H1 (cell line): ENCODE measurements at regions not wholly inside any gene's neighbourhood (a gene's known extent, or its start where the extent isn't known, plus 50 kb on each side); places are given as distances from the start of the nearest gene placed in this dataset.

ENCODE experiments used
- CTCF ChIA-PET: fragments of 300-600 bp; sonication (Branson Sonifier 250); formaldehyde crosslinking; loops from one replicate; lab custom pipeline; 2021; ENCODE audit not compliant: partially characterized antibody; lab: Charles Lee
- POLR2A ChIA-PET: fragments of 300-600 bp; sonication (Branson Sonifier 250); formaldehyde crosslinking; loops from one replicate; lab custom pipeline; 2021; ENCODE audit warnings: inconsistent platforms; ENCODE audit not compliant: partially characterized antibody; lab: Charles Lee
- DNase-seq, 2 experiments: peaks; one replicate each; pipeline versions ENCODE4 v3.0.0 to v3.0.0-alpha.2; 2010 to 2022; ENCODE audit warnings: low spot score in 2 of 2, low read depth in 1 of 2, mixed read lengths in 1 of 2
- FAIRE-seq: peaks from 2 replicates; lab custom pipeline; 2011; peaks lifted over from hg19 to GRCh38; lab: Jason Lieb, UNC
- H2AFZ ChIP-seq: 2 replicates; pipeline ENCODE4 v1.8.1; 2012; ENCODE audit warnings: low read length, inconsistent platforms
- H2AK5ac ChIP-seq: 2 replicates; pipeline ENCODE4 v1.6.1; 2013; ENCODE audit warnings: low read depth, low read length
- H2BK120ac ChIP-seq: replicated peaks from 2 replicates; pipeline ENCODE3; 2013; ENCODE audit warnings: low read depth, low read length, inconsistent platforms
- H2BK12ac ChIP-seq: 2 replicates; pipeline ENCODE4 v1.6.1; 2013; ENCODE audit warnings: low read depth, low read length
- H2BK15ac ChIP-seq: 2 replicates; pipeline ENCODE4 v1.6.1; 2013; ENCODE audit warnings: low read length
- H2BK20ac ChIP-seq: 2 replicates; pipeline ENCODE4 v1.6.1; 2013; ENCODE audit warnings: low read length
- H2BK5ac ChIP-seq: 2 replicates; pipeline ENCODE4 v1.6.1; 2013; ENCODE audit warnings: low read depth, low read length
- H3K14ac ChIP-seq: 2 replicates; pipeline ENCODE4 v1.6.1; 2013; ENCODE audit warnings: inconsistent platforms; ENCODE audit not compliant: insufficient read length
- H3K18ac ChIP-seq: 2 replicates; pipeline ENCODE4 v1.6.1; 2013; ENCODE audit warnings: low read length; ENCODE audit errors: extremely low read depth
- H3K23ac ChIP-seq: 2 replicates; pipeline ENCODE4 v1.6.1; 2013; ENCODE audit warnings: inconsistent platforms; ENCODE audit not compliant: insufficient read length
- H3K23me2 ChIP-seq: 2 replicates; pipeline ENCODE4 v1.6.1; 2013; ENCODE audit warnings: low read depth, low read length
- H3K27ac ChIP-seq: 2 replicates; pipeline ENCODE4 v1.6.1; 2011; ENCODE audit warnings: low read depth, low read length, inconsistent platforms
- H3K27me3 ChIP-seq, 4 experiments: replicated peaks in 1 of 4; 1 replicate in 1 of 4; 2 replicates in 3 of 4; pipeline versions ENCODE4 v1.6.1 to v1.8.1; 2011 to 2013; ENCODE audit warnings: low read length in 3 of 4, mild to moderate bottlenecking in 3 of 4, inconsistent platforms in 2 of 4, mixed read lengths in 2 of 4, moderate library complexity in 1 of 4; ENCODE audit not compliant: control insufficient read depth in 3 of 4, insufficient read depth in 3 of 4; ENCODE audit errors: extremely low read depth in 1 of 4
- H3K36me3 ChIP-seq, 4 experiments: 2 replicates each; pipeline versions ENCODE4 v1.6.1 to v1.8.1; 2011 to 2013; ENCODE audit warnings: mild to moderate bottlenecking in 4 of 4, low read length in 3 of 4, moderate library complexity in 2 of 4, control low read depth in 1 of 4, inconsistent platforms in 1 of 4; ENCODE audit not compliant: insufficient read depth in 4 of 4, control insufficient read depth in 2 of 4
- H3K4ac ChIP-seq: replicated peaks from 2 replicates; pipeline ENCODE3; 2013; ENCODE audit warnings: low read length, low read depth, mixed read lengths, inconsistent platforms; ENCODE audit not compliant: insufficient read length
- H3K4me1 ChIP-seq, 4 experiments: replicated peaks in 1 of 4; 1 replicate in 1 of 4; 2 replicates in 3 of 4; pipeline versions ENCODE4 v1.6.1 to v1.8.1; 2011 to 2013; ENCODE audit warnings: low read length in 3 of 4, inconsistent platforms in 2 of 4, mixed read lengths in 1 of 4; ENCODE audit not compliant: insufficient read depth in 4 of 4, control insufficient read depth in 3 of 4
- H3K4me2 ChIP-seq, 2 experiments: 2 replicates each; pipeline versions ENCODE4 v1.6.1 to v1.8.1; 2011 to 2013; ENCODE audit warnings: low read depth in 2 of 2, low read length in 2 of 2, control low read depth in 1 of 2, inconsistent platforms in 1 of 2, mild to moderate bottlenecking in 1 of 2; ENCODE audit not compliant: insufficient read depth in 1 of 2
- H3K4me3 ChIP-seq, 4 experiments: fragments of 200-600, 300-600 bp in 1 of 4; sonication (generic), shearing (Covaris generic), sonication (Bioruptor Twin) in 1 of 4; 2 replicates each; pipeline versions ENCODE4 v1.5.1 to v1.8.1; 2011 to 2016; ENCODE audit warnings: low read length in 4 of 4, low read depth in 3 of 4, control low read depth in 2 of 4, inconsistent platforms in 2 of 4, mild to moderate bottlenecking in 2 of 4, mixed read lengths in 1 of 4, moderate library complexity in 1 of 4; ENCODE audit not compliant: insufficient read depth in 2 of 4; ENCODE audit errors: extremely low read depth in 1 of 4
- H3K56ac ChIP-seq: replicated peaks from 2 replicates; pipeline ENCODE3; 2013; ENCODE audit warnings: low read depth, mild to moderate bottlenecking, mixed read lengths, low read length, inconsistent platforms; ENCODE audit not compliant: insufficient read length
- H3K79me1 ChIP-seq: 2 replicates; pipeline ENCODE4 v1.6.1; 2013; ENCODE audit warnings: low read depth, low read length, control low read depth
- H3K79me2 ChIP-seq, 2 experiments: 2 replicates each; pipeline versions ENCODE4 v1.6.1 to v1.8.1; 2012 to 2013; ENCODE audit warnings: low read length in 2 of 2, mild to moderate bottlenecking in 2 of 2, inconsistent platforms in 1 of 2; ENCODE audit not compliant: insufficient read depth in 2 of 2, control insufficient read depth in 1 of 2
- H3K9ac ChIP-seq, 4 experiments: replicated peaks in 1 of 4; 1 replicate in 1 of 4; 2 replicates in 3 of 4; pipeline versions ENCODE4 v1.6.1 to v1.8.1; 2011 to 2013; ENCODE audit warnings: low read depth in 3 of 4, low read length in 3 of 4, control low read depth in 2 of 4, mild to moderate bottlenecking in 2 of 4, moderate library complexity in 2 of 4, inconsistent platforms in 1 of 4; ENCODE audit errors: extremely low read depth in 1 of 4
- H3K9me3 ChIP-seq, 2 experiments: 2 replicates each; pipeline versions ENCODE4 v1.6.1 to v1.8.1; 2012 to 2013; ENCODE audit warnings: mild to moderate bottlenecking in 2 of 2, moderate library complexity in 2 of 2, control low read depth in 1 of 2, inconsistent platforms in 1 of 2, low read depth in 1 of 2, low read length in 1 of 2, mixed read lengths in 1 of 2; ENCODE audit not compliant: insufficient read depth in 2 of 2
- H4K20me1 ChIP-seq, 2 experiments: replicated peaks in 1 of 2; 2 replicates each; pipeline versions ENCODE3 to v1.8.1; 2011 to 2013; ENCODE audit warnings: inconsistent platforms in 2 of 2, low read length in 2 of 2, mild to moderate bottlenecking in 1 of 2; ENCODE audit not compliant: insufficient read depth in 2 of 2, control insufficient read depth in 1 of 2
- H4K5ac ChIP-seq: 2 replicates; pipeline ENCODE4 v1.6.1; 2013; ENCODE audit warnings: low read length, low read depth, mixed read lengths, inconsistent platforms; ENCODE audit not compliant: insufficient read length
- H4K8ac ChIP-seq: 2 replicates; pipeline ENCODE4 v1.8.0; 2013; ENCODE audit warnings: mild to moderate bottlenecking, moderate library complexity, low read length, inconsistent platforms; ENCODE audit not compliant: insufficient read depth; ENCODE audit errors: extremely low read depth
- H4K91ac ChIP-seq: replicated peaks from 2 replicates; pipeline ENCODE3; 2013; ENCODE audit warnings: low read length, mixed read lengths, inconsistent platforms; ENCODE audit not compliant: insufficient read length
- CBX5 ChIP-seq: fragments of 300-800, 300-1000 bp; sonication (generic); IDR thresholded peaks from 2 replicates; pipeline ENCODE4 v1.7.1; 2016; ENCODE audit warnings: antibody characterized with exemption, low read length, low read depth
- HDAC6 ChIP-seq: IDR thresholded peaks from one replicate; pipeline ENCODE4 v1.7.1; 2012; ENCODE audit warnings: low read depth, mild to moderate bottlenecking, inconsistent platforms, low read length, moderate library complexity
- RFX5 ChIP-seq: IDR thresholded peaks from 2 replicates; pipeline ENCODE4 v1.6.1; 2011; ENCODE audit warnings: low read depth, low read length, improper control_type of control experiment, borderline replicate concordance
- SP2 ChIP-seq: IDR thresholded peaks from 2 replicates; pipeline ENCODE4 v1.6.1; 2012; ENCODE audit warnings: mild to moderate bottlenecking, low read length, inconsistent platforms
- TBP ChIP-seq: IDR thresholded peaks from 2 replicates; pipeline ENCODE4 v1.6.1; 2011; ENCODE audit warnings: low read depth, low read length, improper control_type of control experiment
- TCF12 ChIP-seq: IDR thresholded peaks from 2 replicates; pipeline ENCODE4 v1.6.1; 2011; ENCODE audit warnings: low read depth, mild to moderate bottlenecking, low read length
- WGBS, 2 experiments: shearing (Covaris generic) in 1 of 2; methylation state at CpG; one replicate each; pipeline versions ENCODE4 v1.1.6 to v1.1.7; 2013 to 2015; ENCODE audit warnings: low lambda C conversion rate in 2 of 2, mixed read lengths in 2 of 2, inconsistent platforms in 1 of 2, low coverage in 1 of 2, missing lambda C conversion rate in 1 of 2; ENCODE audit not compliant: insufficient replicate concordance in 2 of 2, insufficient coverage in 1 of 2, insufficient read length in 1 of 2; ENCODE audit errors: extremely low coverage in 1 of 2, missing lambda C conversion rate in 1 of 2; 5-methylcytosine and 5-hydroxymethylcytosine counted together

- Histone ChIP-seq H3K4me2 (no peak overlapping the region), H3K18ac (no peak overlapping the region), H3K4me3 (no peak overlapping the region), H3K4me1 (no peaks in the 10 kb centered on the region), H3K14ac (no peak overlapping the region), H3K23me2 (no peaks in the 10 kb centered on the region), H2BK20ac (no peak overlapping the region), H2AK5ac (no peak overlapping the region), H4K91ac (no peak overlapping the region), H3K27me3 (peaks cover 0 to 3% (median 0%) of the 10 kb centered on the region in 4 experiments; a peak in 1 of 7 replicates), H3K23ac (no peak overlapping the region), H2BK12ac (no peak overlapping the region), H3K36me3 (no peaks in the 10 kb centered on the region), H2BK5ac (no peak overlapping the region), H2BK120ac (no peak overlapping the region), H3K56ac (no peak overlapping the region), H3K4ac (no peak overlapping the region), H4K5ac (no peak overlapping the region), H4K8ac (no peak overlapping the region), H3K79me2 (no peaks in the 10 kb centered on the region), H4K20me1 (no peaks in the 10 kb centered on the region), H3K9me3 (no peaks in the 10 kb centered on the region), H2BK15ac (no peak overlapping the region), H3K79me1 (no peaks in the 10 kb centered on the region), H3K9ac (no peak overlapping the region), H2AFZ (no peak overlapping the region)
- FAIRE-seq (no peak), DNase-seq (no peak)
- ChIA-PET POLR2A (no interaction called here), CTCF (interaction anchor here (1.4 to 2.2 kb wide), 2 partner anchors 12 to 21 kb away, joined by 4 to 8 read pairs; no protein-coding TSS in a partner anchor)
- no peak for TF ChIP-seq SP2
- TF ChIP-seq TCF12 = no peak
- no peak for TF ChIP-seq CBX5
- TF ChIP-seq RFX5 = no peak
- no peak for TF ChIP-seq TBP
- no peak for TF ChIP-seq HDAC6
- TF ChIP-seq, all 59 proteins: peak for 0
- no peak overlapping the region for H3K27ac ChIP-seq
- WGBS, 2 experiments = 96% methylated on average over 4 of the region's 4 CpGs; no CpG with 5 or more reads in 1 of the 2 experiments
Measured at GRCh38 chr2:121149384-121149783, 135.6 kb downstream of the TFCP2L1 start.
